ENCODE measurements at regions not wholly inside any gene's neighbourhood (a gene's known extent, or its start where the extent isn't known, plus 50 kb on each side); places are given as distances from the start of the nearest gene placed in this dataset.
"Not testable (repeated sequence)": the region's sequence is repeated elsewhere in the genome, so short reads cannot be mapped to it uniquely, and the experiment has no call there.

DNA sequence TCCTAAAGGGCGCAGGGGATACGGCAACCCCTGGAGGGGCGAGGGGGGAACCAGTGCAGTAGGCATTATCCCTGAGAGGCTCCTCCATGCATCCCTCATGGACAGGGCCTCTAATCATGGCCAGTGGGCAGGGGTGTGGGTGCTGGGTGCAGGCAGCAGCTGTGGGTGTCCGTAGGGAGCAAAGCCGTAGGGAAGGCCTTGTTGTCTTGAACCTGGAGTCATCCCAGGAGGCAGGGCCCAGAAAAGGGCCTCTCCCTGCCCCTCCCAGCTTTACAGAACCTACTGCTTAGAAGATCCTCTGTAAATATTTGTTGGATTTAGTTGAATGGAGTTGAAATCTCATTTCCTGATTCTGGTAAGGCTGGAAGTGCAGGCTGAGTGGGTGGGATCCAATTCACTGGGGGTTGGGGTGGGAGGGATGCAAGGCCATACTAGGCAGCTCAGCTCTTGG, 207.0 kb upstream of the HAAO start:
- TF ChIP-seq, protein P1, sequence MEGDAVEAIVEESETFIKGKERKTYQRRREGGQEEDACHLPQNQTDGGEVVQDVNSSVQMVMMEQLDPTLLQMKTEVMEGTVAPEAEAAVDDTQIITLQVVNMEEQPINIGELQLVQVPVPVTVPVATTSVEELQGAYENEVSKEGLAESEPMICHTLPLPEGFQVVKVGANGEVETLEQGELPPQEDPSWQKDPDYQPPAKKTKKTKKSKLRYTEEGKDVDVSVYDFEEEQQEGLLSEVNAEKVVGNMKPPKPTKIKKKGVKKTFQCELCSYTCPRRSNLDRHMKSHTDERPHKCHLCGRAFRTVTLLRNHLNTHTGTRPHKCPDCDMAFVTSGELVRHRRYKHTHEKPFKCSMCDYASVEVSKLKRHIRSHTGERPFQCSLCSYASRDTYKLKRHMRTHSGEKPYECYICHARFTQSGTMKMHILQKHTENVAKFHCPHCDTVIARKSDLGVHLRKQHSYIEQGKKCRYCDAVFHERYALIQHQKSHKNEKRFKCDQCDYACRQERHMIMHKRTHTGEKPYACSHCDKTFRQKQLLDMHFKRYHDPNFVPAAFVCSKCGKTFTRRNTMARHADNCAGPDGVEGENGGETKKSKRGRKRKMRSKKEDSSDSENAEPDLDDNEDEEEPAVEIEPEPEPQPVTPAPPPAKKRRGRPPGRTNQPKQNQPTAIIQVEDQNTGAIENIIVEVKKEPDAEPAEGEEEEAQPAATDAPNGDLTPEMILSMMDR (conservative IDR thresholded peaks at IDR 0.05; ENCODE audit: control insufficient read depth, insufficient read depth, low read depth, low read length): no peak
- no peak overlapping the region for H3K4me3 ChIP-seq (ENCODE audit: control insufficient read depth, low read depth, low read length)
- no peak for DNase-seq (ENCODE audit: low read depth)

DNA sequence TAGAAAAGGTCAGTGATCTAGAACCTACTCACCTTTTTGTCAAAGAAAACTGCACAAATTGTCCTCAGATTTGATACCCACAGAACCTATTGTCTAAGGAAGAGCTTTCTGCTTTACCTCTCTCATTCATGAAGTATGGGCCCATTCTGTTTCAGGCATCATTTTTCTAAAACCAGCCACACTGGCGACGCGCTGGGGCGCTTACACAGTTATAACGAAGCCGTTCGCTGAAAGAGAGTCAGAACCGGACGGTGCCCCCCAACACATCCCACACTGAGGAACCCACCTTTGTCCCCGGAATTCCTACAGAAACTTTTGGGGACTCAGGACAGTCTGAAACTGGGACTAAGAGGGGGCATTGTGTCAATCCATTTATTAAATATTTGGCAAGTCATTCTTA, 206.3 kb upstream of the HAAO start:
- TF ChIP-seq, protein P1 (conservative IDR thresholded peaks at IDR 0.05; ENCODE audit: control insufficient read depth, insufficient read depth, low read depth, low read length): no peak
- no peak for DNase-seq (ENCODE audit: low read depth)
- H3K4me3 ChIP-seq (ENCODE audit: control insufficient read depth, low read depth, low read length): no peak overlapping the region

DNA sequence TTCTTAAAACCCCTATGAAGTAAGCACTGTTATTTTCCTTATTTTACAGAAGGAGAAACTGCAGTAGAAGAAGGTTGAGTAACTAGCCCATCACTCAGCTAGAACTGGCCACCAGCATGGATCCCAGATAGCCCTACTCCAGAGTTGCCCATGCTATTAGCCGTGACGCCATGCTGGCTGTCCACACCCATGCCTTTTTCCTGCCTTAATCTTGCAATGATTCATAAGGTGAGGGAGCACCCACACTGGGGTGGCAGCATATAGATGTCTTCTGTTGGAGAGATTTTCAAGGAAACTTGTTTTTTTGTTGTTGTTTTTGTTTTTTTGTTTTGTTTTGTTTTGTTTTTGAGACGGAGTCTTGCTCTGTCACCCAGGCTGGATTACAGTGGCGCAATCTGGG, 204.1 kb upstream of the HAAO start:
- H3K4me3 ChIP-seq (ENCODE audit: control insufficient read depth, low read depth, low read length): no peak overlapping the region
- no peak for DNase-seq (ENCODE audit: low read depth)

GRCh38 chr2:42995752-42996422, 203.5 kb upstream of the HAAO start:
- TF ChIP-seq, protein P1 (conservative IDR thresholded peaks at IDR 0.05; ENCODE audit: control insufficient read depth, insufficient read depth, low read depth, low read length): no peak
- no peak for DNase-seq (ENCODE audit: low read depth)
- H3K4me3 ChIP-seq (ENCODE audit: control insufficient read depth, low read depth, low read length): no peak overlapping the region

More for the DNA sequence above, 204.1 kb upstream of the HAAO start:
- TF ChIP-seq, protein P1 (conservative IDR thresholded peaks at IDR 0.05; ENCODE audit: control insufficient read depth, insufficient read depth, low read depth, low read length): no peak

DNA sequence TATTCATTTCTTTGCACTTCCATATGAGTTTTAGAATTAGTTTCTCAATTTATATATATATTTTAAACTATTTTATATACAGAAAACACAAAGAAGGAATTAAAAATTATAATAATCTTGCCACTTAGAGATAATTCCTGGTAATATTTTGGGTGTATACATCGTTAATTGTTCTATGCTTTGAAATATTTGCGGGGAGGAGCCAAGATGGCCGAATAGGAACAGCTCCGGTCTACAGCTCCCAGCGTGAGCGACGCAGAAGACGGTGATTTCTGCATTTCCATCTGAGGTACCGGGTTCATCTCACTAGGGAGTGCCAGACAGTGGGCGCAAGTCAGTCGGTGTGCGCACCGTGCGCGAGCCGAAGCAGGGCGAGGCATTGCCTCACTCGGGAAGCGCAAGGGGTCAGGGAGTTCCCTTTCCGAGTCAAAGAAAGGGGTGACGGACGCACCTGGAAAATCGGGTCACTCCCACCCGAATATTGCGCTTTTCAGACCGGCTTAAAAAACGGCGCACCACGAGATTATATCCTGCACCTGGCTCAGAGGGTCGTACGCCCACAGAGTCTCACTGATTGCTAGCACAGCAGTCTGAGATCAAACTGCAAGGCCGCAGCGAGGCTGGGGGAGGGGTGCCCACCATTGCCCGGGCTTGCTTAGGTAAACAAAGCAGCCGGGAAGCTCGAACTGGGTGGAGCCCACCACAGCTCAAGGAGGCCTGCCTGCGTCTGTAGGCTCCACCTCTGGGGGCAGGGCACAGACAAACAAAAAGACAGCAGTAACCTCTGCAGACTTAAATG, 197.1 kb upstream of the HAAO start:
- not testable (repeated sequence) for H3K4me3 ChIP-seq (ENCODE audit: control insufficient read depth, low read depth, low read length); DNase-seq (ENCODE audit: low read depth)

DNA sequence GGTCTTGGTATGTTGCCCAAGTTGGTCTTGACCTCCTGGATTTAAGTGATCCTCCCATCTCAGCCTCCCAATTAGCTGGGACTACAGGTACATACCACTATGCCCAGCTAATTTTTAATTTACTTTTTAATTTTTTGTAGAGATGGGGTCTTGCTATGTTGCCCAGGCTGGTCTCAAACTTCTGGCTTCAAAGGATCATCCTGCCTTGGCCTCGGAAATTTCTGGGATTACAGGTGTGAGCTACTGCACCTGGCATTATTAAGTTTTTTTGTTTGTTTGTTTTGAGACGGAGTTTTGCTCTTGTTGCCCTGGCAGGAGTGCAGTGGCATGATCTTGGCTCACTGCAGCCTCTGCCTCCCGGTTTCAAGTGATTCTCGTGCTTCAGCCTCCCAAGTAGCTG, 195.7 kb upstream of the HAAO start:
- not testable (repeated sequence) for DNase-seq (ENCODE audit: low read depth); H3K4me3 ChIP-seq (ENCODE audit: control insufficient read depth, low read depth, low read length)

GRCh38 chr2:42987112-42987922, 194.9 kb upstream of the HAAO start:
- TF ChIP-seq, protein P1 (conservative IDR thresholded peaks at IDR 0.05; ENCODE audit: control insufficient read depth, insufficient read depth, low read depth, low read length): no peak
- H3K4me3 ChIP-seq (ENCODE audit: control insufficient read depth, low read depth, low read length): no peak overlapping the region
- peak; percentile 91 for DNase-seq (ENCODE audit: low read depth)

All from fibroblast of mammary gland (primary cell).